Adrenal gland (tissue), 9 donors: ENCODE measurements at regions not wholly inside any gene's neighbourhood (a gene's known extent, or its start where the extent isn't known, plus 50 kb on each side); places are given as distances from the start of the nearest gene placed in this dataset.

ENCODE experiments used
- DNase-seq, 7 donors: peaks; one replicate each; pipeline ENCODE4 v3.0.0-alpha.2; 2019 to 2020
- H3K27ac ChIP-seq, 5 donors: fragments of 200-600 bp; sonication (generic) in 4 of 5; 1 replicate in 3 of 5; 2 replicates in 2 of 5; pipeline versions ENCODE4 v1.5.1 to v1.8.0; 2016 to 2020; ENCODE audit warnings: mild to moderate bottlenecking in 1 of 5
- H3K27me3 ChIP-seq: fragments of 200-600 bp; 2 replicates; pipeline ENCODE4 v1.8.0; 2021
- H3K36me3 ChIP-seq, 2 donors: fragments of 200-600 bp; replicated peaks in 1 of 2; 1 replicate in 1 of 2; 2 replicates in 1 of 2; pipeline versions ENCODE4 v1.5.1 to v1.8.0; 2018 to 2022
- H3K4me1 ChIP-seq, 2 donors: fragments of 200-600 bp; replicated peaks in 1 of 2; 1 replicate in 1 of 2; 2 replicates in 1 of 2; pipeline versions ENCODE4 v1.5.1 to v1.8.0; 2018 to 2021
- H3K4me3 ChIP-seq, 4 donors: fragments of 200-600 bp; sonication (generic) in 3 of 4; one replicate each; pipeline ENCODE4 v1.5.1; 2016 to 2018
- H3K9me3 ChIP-seq, 3 donors: fragments of 200-600 bp; sonication (generic) in 1 of 3; replicated peaks in 1 of 3; 1 replicate in 2 of 3; 2 replicates in 1 of 3; pipeline versions ENCODE4 v1.5.1 to v1.8.0; 2016 to 2021
- CTCF ChIP-seq, 6 experiments: fragments of 450-650 bp in 4 of 6; fragments of 200-600 bp in 2 of 6; sonication (generic) in 1 of 6; IDR thresholded peaks; 1 replicate in 5 of 6; 2 replicates in 1 of 6; pipeline versions ENCODE4 v1.5.1 to v1.8.0; 2016 to 2021; ENCODE audit warnings: antibody characterized with exemption in 6 of 6, mild to moderate bottlenecking in 2 of 6, moderate library complexity in 1 of 6
- POLR2A ChIP-seq, 2 donors: fragments of 450-650 bp; IDR thresholded peaks; one replicate each; pipeline ENCODE4 v1.6.1; 2017; ENCODE audit warnings: antibody characterized with exemption in 2 of 2, mild to moderate bottlenecking in 2 of 2, moderate library complexity in 1 of 2
- WGBS, 4 donors: extraction: QIAGEN DNeasy Blood & Tissue Kit in 2 of 4; methylation state at CpG; one replicate each; pipeline versions ENCODE4 v1.1.5 to v1.1.7; 2013 to 2017; 5-methylcytosine and 5-hydroxymethylcytosine counted together
- intact Hi-C, 2 donors: fragments of 100-400 bp; cut with DNase I; formaldehyde crosslinking; loops; one replicate each; pipeline versions ENCODE4 v1.14.1 to v1.15.0; 2022 to 2023
- donor health status: healthy with polysubstance abuse.
- donor health status: Bipolar disorder and iron deficiency.
- donor health status: DM: yes; HTN: yes; CAD: no.
- donor health status: DM: no; HTN: no; CAD: no.
- donor health status: DM: no; HTN: no; CAD: no.

DNA sequence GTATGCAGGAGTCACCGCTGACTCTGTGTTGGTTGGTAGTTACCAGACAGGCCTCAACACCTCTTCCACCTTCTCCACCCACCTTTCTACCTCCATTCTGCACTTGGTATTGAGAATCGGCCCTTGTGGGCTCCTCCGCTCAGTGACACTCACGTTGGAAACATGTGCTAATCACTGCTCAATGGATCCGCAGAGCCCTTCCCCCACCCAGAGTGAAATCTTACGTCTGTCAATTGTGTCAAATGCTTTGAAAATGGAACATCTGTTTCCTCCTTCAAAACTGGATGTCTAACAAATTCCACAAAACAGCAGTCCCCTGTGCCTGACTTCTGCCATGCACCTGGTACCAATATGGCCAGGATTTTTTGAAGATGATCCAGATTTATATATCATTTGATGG, 65.5 kb upstream of the NRIP1 start:
- no peaks in the 10 kb centered on the region for H3K9me3 ChIP-seq
- TF ChIP-seq CTCF (IDR thresholded peaks at IDR 0.05), result no peak
- TF ChIP-seq POLR2A (IDR thresholded peaks at IDR 0.05), result no peak
- no peaks in the 10 kb centered on the region for H3K36me3 ChIP-seq
- no peak overlapping the region for H3K27ac ChIP-seq
- WGBS, 4 donors, result 81 to 84% (median 84%) methylated on average over 6 of the region's 6 CpGs
- no peak overlapping the region for H3K4me3 ChIP-seq
- H3K4me1 ChIP-seq, result peaks cover 0 to 13% of the 10 kb centered on the region in 2 donors
- no peak for DNase-seq
- no peaks in the 10 kb centered on the region for H3K27me3 ChIP-seq
- intact Hi-C loops, result no loop called here

DNA sequence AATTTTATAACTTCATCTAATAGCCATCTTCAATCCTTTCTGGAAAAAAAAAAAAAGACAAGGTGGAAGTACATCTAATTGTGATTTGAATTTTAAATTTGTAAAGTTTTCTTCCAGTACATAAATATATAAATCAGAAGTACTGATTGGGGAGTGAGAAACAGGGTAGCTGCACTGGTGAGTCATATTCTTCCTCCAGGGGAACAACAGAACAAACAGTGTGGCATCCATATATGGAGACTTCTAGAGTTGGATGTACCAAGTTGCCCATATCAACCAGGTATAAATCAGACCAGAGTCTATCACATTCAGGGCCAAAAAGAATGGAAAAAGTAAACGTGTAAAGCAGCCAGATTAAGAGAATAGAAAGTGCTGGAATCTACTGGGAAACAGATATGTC, 66.0 kb upstream of the NRIP1 start:
- intact Hi-C loops, result no loop called here
- WGBS, 4 donors, result 33 to 58% (median 45%) methylated on average over 1 of the region's 1 CpG
- H3K4me3 ChIP-seq, result no peak overlapping the region
- peaks cover 0 to 13% of the 10 kb centered on the region in 2 donors for H3K4me1 ChIP-seq
- H3K36me3 ChIP-seq, result no peaks in the 10 kb centered on the region
- TF ChIP-seq CTCF (IDR thresholded peaks at IDR 0.05) (no peak), POLR2A (IDR thresholded peaks at IDR 0.05) (no peak)
- no peaks in the 10 kb centered on the region for H3K27me3 ChIP-seq
- H3K27ac ChIP-seq, result no peak overlapping the region
- H3K9me3 ChIP-seq, result no peaks in the 10 kb centered on the region
- DNase-seq, result no peak

GRCh38 chr21:15132781-15133180, 68.0 kb upstream of the NRIP1 start:
- intact Hi-C loops, result no loop called here

DNA sequence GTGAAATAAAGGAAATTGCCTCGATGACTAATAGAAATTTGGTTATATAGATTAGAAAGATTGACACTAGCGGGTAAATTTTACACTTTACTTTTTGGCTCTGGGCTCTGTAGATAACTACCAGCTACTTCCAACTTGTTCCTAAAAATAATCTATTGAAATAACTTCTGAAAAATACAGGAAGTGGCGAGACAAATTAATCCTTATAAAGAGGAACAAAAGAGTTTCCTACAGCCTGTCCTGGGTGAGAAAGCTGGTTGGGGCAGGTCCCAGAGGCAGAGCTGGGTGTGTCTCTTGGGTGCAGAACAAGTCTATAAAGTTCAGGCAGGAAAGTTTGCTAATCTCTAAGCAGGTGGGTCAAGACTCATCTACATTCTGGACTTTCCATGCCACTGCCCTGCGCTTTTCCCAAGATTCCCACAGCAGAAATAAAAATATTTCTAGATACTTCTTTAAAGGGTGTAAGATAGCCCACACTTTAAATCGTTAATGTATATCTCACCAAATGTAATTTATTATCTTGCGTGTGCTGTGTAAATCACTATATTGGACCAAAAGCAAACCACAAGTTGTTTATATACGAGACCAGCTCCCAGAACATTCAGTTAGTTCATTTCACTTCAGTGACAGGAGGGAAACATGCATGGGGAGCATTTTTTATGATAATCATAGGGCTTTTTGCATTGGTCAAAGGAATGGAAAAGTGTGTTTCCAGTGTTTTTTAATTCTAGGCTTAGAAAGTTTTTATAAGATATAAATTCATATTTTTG, 70.1 kb upstream of the NRIP1 start:
- no peaks in the 10 kb centered on the region for H3K4me1 ChIP-seq
- no peaks in the 10 kb centered on the region for H3K9me3 ChIP-seq
- 65 to 77% (median 67%) methylated on average over 7 of the region's 7 CpGs for WGBS, 4 donors
- H3K27me3 ChIP-seq, result no peaks in the 10 kb centered on the region
- H3K36me3 ChIP-seq, result no peaks in the 10 kb centered on the region
- no peak for DNase-seq
- TF ChIP-seq CTCF (IDR thresholded peaks at IDR 0.05) (no peak), POLR2A (IDR thresholded peaks at IDR 0.05) (no peak)
- intact Hi-C loops, result no loop called here
- H3K27ac ChIP-seq, result no peak overlapping the region
- H3K4me3 ChIP-seq, result no peak overlapping the region

More at GRCh38 chr21:15132781-15133180, 68.0 kb upstream of the NRIP1 start:
- DNase-seq, result no peak
- Histone ChIP-seq H3K4me1 (peaks cover 0 to 3% of the 10 kb centered on the region in 2 donors), H3K27me3 (no peaks in the 10 kb centered on the region), H3K27ac (no peak overlapping the region), H3K4me3 (no peak overlapping the region), H3K36me3 (no peaks in the 10 kb centered on the region), H3K9me3 (no peaks in the 10 kb centered on the region)
- TF ChIP-seq CTCF (IDR thresholded peaks at IDR 0.05) (no peak), POLR2A (IDR thresholded peaks at IDR 0.05) (no peak)
- WGBS, 4 donors, result 93 to 96% (median 94%) methylated on average over 7 of the region's 7 CpGs
